Suprapubic skin (tissue), 4 donors: ENCODE measurements at regions not wholly inside any gene's neighbourhood (a gene's known extent, or its start where the extent isn't known, plus 50 kb on each side); places are given as distances from the start of the nearest gene placed in this dataset.
"Not testable (repeated sequence)": the region's sequence is repeated elsewhere in the genome, so short reads cannot be mapped to it uniquely, and the experiment has no call there.

ENCODE experiments used
- POLR2A ChIP-seq, 2 donors: fragments of 450-650 bp; IDR thresholded peaks; one replicate each; pipeline ENCODE4 v1.6.1; 2017; ENCODE audit warnings: antibody characterized with exemption in 2 of 2, mild to moderate bottlenecking in 2 of 2, moderate library complexity in 2 of 2
- POLR2AphosphoS5 ChIP-seq, 3 donors: sonication (generic); formaldehyde crosslinking; IDR thresholded peaks; one replicate each; pipeline ENCODE4 v1.6.1; 2017; ENCODE audit warnings: antibody characterized with exemption in 3 of 3
- TF ChIP-seq, protein P1 (sequence below), 2 donors: fragments of 200-600 bp in 1 of 2; fragments of 450-650 bp in 1 of 2; sonication (generic) in 1 of 2; IDR thresholded peaks; one replicate each; pipeline ENCODE4 v1.5.1; 2016 to 2019; ENCODE audit warnings: antibody characterized with exemption in 2 of 2, mild to moderate bottlenecking in 1 of 2, moderate library complexity in 1 of 2

DNA sequence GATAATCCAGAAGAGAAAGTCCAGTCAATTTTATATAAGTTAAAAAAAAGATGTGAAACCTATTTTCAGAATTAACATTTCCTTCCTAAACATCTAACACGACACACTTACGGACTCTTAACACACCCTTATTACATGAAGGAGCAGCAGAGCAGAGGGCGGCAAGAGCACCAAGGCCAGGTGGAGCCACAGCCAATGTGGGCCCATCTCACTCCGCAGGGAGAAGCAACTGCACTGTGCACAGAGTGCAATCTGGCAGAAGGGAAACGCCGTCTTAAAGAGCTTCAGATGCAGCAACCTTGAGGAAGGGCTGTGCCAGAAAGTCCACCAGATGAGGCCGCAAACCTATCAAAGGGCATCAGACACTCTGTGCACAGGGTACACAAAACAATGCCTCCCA, 109.2 kb upstream of the SAMD11 start:
- TF ChIP-seq, protein P1, sequence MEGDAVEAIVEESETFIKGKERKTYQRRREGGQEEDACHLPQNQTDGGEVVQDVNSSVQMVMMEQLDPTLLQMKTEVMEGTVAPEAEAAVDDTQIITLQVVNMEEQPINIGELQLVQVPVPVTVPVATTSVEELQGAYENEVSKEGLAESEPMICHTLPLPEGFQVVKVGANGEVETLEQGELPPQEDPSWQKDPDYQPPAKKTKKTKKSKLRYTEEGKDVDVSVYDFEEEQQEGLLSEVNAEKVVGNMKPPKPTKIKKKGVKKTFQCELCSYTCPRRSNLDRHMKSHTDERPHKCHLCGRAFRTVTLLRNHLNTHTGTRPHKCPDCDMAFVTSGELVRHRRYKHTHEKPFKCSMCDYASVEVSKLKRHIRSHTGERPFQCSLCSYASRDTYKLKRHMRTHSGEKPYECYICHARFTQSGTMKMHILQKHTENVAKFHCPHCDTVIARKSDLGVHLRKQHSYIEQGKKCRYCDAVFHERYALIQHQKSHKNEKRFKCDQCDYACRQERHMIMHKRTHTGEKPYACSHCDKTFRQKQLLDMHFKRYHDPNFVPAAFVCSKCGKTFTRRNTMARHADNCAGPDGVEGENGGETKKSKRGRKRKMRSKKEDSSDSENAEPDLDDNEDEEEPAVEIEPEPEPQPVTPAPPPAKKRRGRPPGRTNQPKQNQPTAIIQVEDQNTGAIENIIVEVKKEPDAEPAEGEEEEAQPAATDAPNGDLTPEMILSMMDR (IDR thresholded peaks at IDR 0.05), result not testable (repeated sequence)
- TF ChIP-seq POLR2AphosphoS5, POLR2A (IDR thresholded peaks at IDR 0.05): not testable (repeated sequence)
